ENCODE measurements at regions not wholly inside any gene's neighbourhood (a gene's known extent, or its start where the extent isn't known, plus 50 kb on each side); places are given as distances from the start of the nearest gene placed in this dataset.
"Not testable (repeated sequence)": the region's sequence is repeated elsewhere in the genome, so short reads cannot be mapped to it uniquely, and the experiment has no call there.

DNA sequence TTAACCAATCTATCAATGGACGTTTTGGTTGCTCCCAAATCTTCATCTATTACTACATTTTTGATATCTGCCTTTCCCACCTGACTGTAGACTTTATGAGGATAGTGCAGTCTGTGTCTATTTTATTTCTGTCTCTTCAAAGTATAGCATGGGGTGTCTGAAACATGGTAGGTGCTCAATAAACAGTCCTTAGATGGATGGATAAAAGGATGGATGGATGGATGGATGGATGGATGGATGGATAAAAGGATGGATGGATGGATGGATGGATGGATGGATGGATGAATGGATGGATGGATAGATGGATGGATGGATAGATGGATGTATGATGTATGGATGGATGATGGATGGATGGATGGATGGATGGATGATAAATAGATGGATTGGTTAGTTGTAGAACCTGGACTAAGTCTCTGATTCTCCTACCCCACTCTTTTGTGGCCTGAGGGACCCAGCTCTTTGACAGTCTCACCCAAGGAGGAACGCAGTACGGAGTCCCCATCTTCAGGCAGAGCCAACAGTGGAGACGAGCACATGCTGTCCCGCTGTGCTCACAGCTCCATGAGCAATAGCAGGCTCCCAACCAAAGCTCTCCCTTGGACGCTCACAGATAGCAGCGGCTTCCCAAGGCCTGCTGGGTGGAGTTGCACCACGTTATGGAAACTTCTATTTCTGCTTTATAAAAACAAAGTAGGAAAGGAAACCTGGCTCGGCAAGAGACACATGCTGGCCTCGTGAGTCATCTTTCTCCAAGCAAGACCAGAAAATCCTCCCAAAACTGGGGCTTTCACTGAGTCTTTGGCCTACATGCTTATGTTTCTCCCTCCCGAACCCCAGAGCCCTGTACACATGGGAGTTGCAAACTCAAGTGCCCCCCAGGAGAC, 448.0 kb downstream of the MIAT start:
- Histone ChIP-seq H3K27me3 (ENCODE audit: control insufficient read depth, insufficient read depth, low read length) (peaks cover 3% of the 10 kb centered on the region; the same call in 1 of the 2 replicates), H3K4me3 (ENCODE audit: insufficient read depth, low read depth, low read length) (no peak overlapping the region), H3K36me3 (replicated peaks; ENCODE audit: control insufficient read depth, insufficient read depth, low read length) (no peaks in the 10 kb centered on the region)
- DNase-seq: no peak

DNA sequence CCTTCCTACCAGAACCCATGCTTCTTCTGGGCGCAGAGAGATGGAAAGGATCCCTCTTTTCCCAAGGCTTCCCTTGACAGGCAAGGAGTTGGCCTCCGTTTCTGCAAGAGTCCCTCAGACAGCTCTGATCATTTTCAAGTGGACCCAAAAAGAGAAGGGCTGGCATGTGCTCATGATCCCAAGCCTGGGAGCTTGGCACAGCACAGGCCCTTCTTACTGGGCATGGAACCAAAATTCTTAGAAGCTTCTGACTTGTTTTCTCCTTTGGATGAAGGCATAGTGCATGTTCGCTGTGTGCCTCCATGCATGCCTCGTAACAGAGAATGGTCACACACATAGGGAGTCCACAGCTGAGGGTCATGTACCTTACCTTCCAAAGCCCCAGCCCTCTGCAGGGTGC, 449.6 kb downstream of the MIAT start:
- no peak for DNase-seq
- no peak overlapping the region for H3K4me3 ChIP-seq (ENCODE audit: insufficient read depth, low read depth, low read length)
- no peaks in the 10 kb centered on the region for H3K27me3 ChIP-seq (ENCODE audit: control insufficient read depth, insufficient read depth, low read length)
- H3K36me3 ChIP-seq (replicated peaks; ENCODE audit: control insufficient read depth, insufficient read depth, low read length): no peaks in the 10 kb centered on the region

DNA sequence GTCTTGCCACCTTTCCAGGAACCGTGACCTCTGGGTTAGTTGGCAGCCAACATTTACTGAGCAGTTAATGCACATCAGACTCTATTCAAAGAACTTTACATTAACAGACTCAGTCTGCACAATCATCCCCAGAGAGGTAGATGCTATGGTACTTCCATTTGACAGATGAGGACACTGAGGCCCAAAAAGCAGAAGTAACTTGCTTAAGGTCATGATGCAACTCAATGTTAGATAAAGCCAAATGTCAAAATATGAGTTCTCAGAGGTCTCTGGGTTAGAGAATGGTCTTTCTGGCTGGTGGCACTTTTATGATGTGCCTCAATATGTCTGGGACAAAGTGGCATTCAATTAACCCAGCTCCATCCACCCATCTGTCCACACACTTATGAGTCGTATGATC, 450.0 kb downstream of the MIAT start:
- Histone ChIP-seq H3K27me3 (ENCODE audit: control insufficient read depth, insufficient read depth, low read length) (no peaks in the 10 kb centered on the region), H3K36me3 (replicated peaks; ENCODE audit: control insufficient read depth, insufficient read depth, low read length) (no peaks in the 10 kb centered on the region), H3K4me3 (ENCODE audit: insufficient read depth, low read depth, low read length) (no peak overlapping the region)
- no peak for DNase-seq

DNA sequence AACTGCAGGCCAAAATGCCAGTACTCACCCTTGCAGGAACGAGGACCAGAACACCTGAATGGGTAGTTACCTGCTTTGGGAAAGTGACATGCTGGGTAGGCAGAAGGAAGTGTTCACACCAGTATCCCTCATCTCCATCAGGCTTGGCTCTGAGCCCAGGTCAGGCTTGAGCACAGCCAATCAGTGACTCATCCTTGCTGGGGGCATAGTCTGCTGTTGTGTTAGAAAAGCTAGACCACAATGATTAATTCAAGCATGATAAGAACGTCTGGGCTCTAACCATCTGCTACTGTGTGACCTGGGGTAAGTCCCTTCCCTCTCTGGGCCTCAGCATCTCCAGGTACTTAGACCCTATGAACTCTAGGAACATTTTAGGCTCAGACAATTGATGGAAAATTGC, 450.4 kb downstream of the MIAT start:
- H3K4me3 ChIP-seq (ENCODE audit: insufficient read depth, low read depth, low read length): no peak overlapping the region
- H3K27me3 ChIP-seq (ENCODE audit: control insufficient read depth, insufficient read depth, low read length): no peaks in the 10 kb centered on the region
- DNase-seq: no peak
- no peaks in the 10 kb centered on the region for H3K36me3 ChIP-seq (replicated peaks; ENCODE audit: control insufficient read depth, insufficient read depth, low read length)

DNA sequence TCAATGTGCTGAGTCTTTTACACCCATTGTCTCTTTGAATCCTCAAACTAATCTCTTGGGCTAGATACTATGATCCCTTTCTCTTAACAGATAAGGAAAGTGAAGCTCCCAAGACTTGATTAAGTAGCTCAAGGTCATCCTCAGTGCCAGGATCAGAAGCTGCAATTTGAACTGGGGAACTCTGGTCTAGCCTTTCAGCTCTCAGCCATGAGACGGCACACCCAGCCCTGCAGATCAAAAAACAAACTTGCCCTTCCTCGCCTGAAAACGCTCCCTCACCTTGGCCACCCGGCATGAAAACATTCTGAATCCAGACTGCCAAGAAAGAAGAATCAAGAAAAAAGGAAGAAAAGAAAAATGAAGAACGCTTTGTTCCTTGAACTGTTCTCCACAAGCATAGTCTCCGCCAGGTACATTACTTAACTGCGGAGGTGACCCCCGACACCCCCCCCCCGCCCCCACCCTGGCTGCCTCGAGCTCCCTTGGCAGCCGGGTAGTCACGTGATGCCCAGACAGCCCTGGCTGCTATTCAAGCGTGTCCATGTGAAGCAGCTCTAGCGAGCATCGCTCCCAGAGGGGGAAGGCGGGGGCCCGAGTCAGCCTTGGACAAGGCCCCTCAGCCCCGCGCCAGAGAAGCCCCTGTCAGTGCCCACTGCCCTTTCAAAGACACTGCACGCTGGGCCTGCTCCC, 451.2 kb downstream of the MIAT start:
- no peaks in the 10 kb centered on the region for H3K36me3 ChIP-seq (replicated peaks; ENCODE audit: control insufficient read depth, insufficient read depth, low read length)
- no peak overlapping the region for H3K4me3 ChIP-seq (ENCODE audit: insufficient read depth, low read depth, low read length)
- no peak for DNase-seq
- no peaks in the 10 kb centered on the region for H3K27me3 ChIP-seq (ENCODE audit: control insufficient read depth, insufficient read depth, low read length)

DNA sequence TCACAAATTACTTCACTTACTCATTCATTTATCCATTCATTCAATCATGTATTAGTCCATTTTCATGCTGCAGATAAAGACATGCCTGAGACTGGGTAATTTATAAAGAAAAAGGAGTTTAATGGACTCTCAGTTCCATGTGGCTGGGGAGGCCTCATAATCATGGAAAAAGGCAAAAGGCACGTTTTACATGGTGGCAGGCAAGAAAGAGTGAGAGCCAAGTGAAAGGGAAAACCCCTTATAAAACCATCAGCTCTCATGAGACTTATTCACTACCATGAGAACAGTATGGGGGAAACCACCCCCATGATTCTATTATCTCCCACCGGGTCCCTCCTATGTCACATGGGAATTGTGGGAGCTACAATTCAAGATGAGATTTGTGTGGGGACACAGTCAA, 452.0 kb downstream of the MIAT start:
- not testable (repeated sequence) for H3K27me3 ChIP-seq (ENCODE audit: control insufficient read depth, insufficient read depth, low read length); H3K36me3 ChIP-seq (replicated peaks; ENCODE audit: control insufficient read depth, insufficient read depth, low read length); H3K4me3 ChIP-seq (ENCODE audit: insufficient read depth, low read depth, low read length); DNase-seq

DNA sequence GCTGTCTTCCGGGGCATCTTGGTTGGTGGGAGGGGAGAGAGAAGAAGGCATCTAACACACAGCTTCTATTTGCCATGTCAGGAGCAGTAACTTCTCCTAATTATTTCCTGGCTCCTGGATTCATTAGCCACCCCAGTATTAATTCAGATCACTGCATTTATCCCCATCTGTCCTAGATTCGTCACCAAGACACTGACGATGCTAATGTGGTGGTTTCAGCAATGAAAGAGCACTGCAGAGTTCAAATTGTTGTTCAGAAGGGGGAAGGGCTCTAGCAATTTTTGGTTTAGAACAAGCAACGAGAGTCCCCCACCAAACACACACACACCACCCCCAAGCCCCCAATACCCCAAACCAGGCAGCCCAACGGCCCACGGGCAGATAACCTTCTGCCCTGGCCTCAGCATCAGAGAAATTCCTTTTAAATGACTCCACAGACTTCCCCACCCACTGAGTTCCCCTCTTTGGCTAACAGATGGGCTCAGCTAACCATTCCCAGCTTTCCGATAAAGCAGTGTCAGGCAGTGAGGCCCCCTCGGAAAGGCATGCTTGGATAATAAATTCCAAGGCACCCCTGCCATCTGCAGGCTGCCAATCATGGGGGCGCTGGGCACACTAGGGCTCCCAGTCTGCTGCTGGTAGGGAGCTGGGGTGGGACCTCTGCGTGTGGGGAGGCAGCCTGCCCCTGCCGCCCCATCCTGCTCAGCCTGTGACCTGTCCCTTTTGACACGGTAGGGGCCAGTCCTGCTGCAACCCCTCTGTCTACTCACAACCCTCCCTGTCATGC, 453.5 kb downstream of the MIAT start:
- no peak overlapping the region for H3K4me3 ChIP-seq (ENCODE audit: insufficient read depth, low read depth, low read length)
- no peaks in the 10 kb centered on the region for H3K27me3 ChIP-seq (ENCODE audit: control insufficient read depth, insufficient read depth, low read length)
- no peaks in the 10 kb centered on the region for H3K36me3 ChIP-seq (replicated peaks; ENCODE audit: control insufficient read depth, insufficient read depth, low read length)
- peak; percentile 68 for DNase-seq

DNA sequence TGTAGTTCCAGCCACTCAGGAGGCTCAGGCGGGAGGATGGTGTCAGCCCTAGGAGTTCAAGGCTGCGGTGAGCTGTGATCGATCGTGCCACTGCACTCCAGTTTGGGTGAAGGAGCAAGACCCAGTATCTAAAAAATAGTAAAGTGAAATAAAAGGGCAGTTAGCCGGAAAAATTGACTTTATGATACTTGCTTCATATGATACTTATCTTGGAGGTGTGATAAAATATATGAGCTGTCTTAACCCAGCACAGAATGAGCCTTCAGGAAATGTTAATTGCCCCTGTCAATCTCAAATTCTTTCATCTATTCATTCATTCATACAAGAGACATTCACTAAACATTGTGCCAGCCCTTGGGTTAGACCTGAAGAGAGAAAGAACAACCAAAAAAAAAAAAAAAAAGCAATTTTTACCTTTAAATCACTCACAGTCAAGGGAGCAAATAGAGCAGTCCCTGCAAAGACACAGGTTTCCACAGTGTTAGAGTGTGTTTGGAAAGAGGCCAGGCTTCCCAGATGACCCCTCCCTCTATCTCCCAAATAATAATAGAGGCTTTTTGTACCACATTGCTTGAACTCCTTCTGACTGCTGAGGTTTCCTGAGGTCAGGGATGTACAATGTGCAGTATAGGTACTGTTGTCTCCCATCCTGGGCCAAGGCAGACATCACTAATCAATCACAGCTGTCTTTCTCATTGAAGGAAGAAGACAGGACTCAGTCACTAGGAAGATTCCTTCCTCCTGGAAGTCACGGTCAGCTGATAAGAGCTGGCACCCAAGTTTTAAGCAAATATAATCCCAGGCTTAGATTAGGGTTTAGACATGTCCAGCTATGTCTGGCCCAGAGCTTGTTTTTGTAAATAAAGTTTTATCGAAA, 454.6 kb downstream of the MIAT start:
- no peak overlapping the region for H3K4me3 ChIP-seq (ENCODE audit: insufficient read depth, low read depth, low read length)
- no peak for DNase-seq
- H3K36me3 ChIP-seq (replicated peaks; ENCODE audit: control insufficient read depth, insufficient read depth, low read length): no peaks in the 10 kb centered on the region
- H3K27me3 ChIP-seq (ENCODE audit: control insufficient read depth, insufficient read depth, low read length): no peaks in the 10 kb centered on the region

DNA sequence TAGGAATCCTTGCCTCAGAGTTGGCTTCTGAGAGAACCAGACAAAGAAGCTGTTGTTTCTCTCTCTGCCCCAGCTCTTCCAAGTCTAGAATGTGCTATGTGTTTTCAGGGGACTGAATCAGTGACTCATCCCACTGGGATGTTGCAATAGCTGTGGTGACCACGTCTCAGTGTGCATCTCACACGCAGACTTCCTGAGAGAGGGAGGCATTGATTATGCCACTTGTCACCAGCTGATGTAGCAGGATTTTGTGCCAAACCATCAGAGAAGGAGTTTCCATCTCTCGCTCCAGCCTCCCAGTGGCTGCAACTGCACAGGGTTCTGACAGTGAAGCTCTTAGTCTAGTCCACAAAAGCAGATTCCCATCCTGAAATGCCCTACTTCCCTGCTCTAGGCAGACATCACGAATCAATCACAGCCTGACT, 455.8 kb downstream of the MIAT start:
- H3K27me3 ChIP-seq (ENCODE audit: control insufficient read depth, insufficient read depth, low read length): no peaks in the 10 kb centered on the region
- no peaks in the 10 kb centered on the region for H3K36me3 ChIP-seq (replicated peaks; ENCODE audit: control insufficient read depth, insufficient read depth, low read length)
- no peak for DNase-seq
- no peak overlapping the region for H3K4me3 ChIP-seq (ENCODE audit: insufficient read depth, low read depth, low read length)

DNA sequence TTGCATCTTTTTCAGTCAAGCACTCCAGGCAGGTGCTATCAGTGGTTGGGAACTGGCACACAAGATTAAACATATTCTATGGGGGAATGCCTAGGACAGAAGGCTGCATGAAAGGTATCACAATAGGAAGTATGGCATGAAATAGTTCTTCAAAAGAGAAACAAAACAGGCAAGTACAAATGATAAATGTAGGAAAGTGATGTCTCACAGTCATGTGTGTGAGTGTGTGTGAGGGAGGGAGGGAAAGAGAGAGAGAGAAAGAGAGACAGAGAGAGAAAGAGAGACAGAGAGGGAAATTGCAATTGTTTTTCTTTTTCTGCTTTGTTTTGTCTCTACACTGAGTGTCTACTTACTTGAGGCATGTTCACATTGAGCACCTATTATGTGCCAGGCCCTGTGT, 456.3 kb downstream of the MIAT start:
- no peaks in the 10 kb centered on the region for H3K27me3 ChIP-seq (ENCODE audit: control insufficient read depth, insufficient read depth, low read length)
- no peaks in the 10 kb centered on the region for H3K36me3 ChIP-seq (replicated peaks; ENCODE audit: control insufficient read depth, insufficient read depth, low read length)
- DNase-seq: no peak
- H3K4me3 ChIP-seq (ENCODE audit: insufficient read depth, low read depth, low read length): no peak overlapping the region

DNA sequence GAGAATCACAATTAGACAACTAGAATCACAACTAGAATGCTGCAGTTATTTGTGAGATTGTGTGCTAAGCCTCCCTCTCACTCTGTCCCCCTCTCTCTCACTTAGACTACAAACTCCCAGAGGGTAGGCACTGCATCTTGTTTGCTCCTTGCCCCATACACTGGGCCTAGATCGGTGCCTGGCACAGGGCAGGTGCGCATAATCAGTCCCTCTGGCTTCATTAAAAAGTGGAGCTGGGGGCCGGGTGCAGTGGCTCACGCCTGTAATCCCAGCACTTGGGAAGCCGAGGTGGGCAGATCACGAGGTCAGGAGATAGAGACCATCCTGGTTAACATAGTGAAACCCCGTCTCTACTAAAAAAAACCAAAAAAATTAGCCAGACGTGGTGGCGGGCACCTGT, 456.8 kb downstream of the MIAT start:
- H3K27me3 ChIP-seq (ENCODE audit: control insufficient read depth, insufficient read depth, low read length): no peaks in the 10 kb centered on the region
- no peaks in the 10 kb centered on the region for H3K36me3 ChIP-seq (replicated peaks; ENCODE audit: control insufficient read depth, insufficient read depth, low read length)
- H3K4me3 ChIP-seq (ENCODE audit: insufficient read depth, low read depth, low read length): no peak overlapping the region
- no peak for DNase-seq

DNA sequence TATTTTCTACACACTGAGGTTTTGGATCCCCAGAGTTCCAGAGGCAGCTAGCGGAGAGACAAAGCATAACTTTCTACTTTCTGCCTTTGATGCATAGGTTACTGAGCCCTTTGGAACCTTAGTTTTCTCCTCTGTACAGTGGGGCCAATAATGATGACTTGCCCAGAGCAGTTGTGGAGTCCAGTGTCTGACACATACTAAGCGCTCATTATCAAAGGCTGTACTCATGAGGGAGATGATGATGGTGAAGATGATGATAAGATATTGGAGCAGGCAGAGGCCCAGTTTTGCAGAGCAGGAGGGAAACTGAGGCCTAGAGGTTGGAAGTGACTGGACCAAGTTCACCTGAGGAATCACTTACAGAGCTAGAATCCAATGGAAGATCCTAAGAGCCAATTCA, 458.0 kb downstream of the MIAT start:
- no peaks in the 10 kb centered on the region for H3K36me3 ChIP-seq (replicated peaks; ENCODE audit: control insufficient read depth, insufficient read depth, low read length)
- no peaks in the 10 kb centered on the region for H3K27me3 ChIP-seq (ENCODE audit: control insufficient read depth, insufficient read depth, low read length)
- DNase-seq: no peak
- H3K4me3 ChIP-seq (ENCODE audit: insufficient read depth, low read depth, low read length): no peak overlapping the region

DNA sequence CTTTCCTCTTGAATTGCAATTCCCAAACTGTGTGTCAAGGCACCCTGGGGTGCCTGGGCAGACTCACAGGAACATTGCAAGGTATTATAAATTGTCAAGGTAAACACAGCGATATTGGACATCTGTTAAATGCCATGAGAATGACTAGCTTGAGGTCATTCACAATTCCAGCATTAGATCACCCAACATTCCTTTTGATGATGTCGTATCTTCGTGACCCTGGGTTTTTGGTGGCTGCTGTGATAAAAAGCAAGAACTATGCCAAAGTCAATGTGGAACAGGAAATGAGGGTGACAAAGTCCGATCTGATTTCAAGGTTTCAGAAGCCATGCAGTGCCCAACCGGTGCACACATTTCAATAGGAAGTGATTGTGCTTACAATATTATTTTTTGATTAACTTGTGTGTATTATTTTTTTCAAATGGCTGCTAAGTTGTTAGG, 458.4 kb downstream of the MIAT start:
- no peaks in the 10 kb centered on the region for H3K36me3 ChIP-seq (replicated peaks; ENCODE audit: control insufficient read depth, insufficient read depth, low read length)
- no peak for DNase-seq
- H3K27me3 ChIP-seq (ENCODE audit: control insufficient read depth, insufficient read depth, low read length): no peaks in the 10 kb centered on the region
- no peak overlapping the region for H3K4me3 ChIP-seq (ENCODE audit: insufficient read depth, low read depth, low read length)

Measured in H7 (cell line).